ENCODE measurements at regions not wholly inside any gene's neighbourhood (a gene's known extent, or its start where the extent isn't known, plus 50 kb on each side); places are given as distances from the start of the nearest gene placed in this dataset.

DNA sequence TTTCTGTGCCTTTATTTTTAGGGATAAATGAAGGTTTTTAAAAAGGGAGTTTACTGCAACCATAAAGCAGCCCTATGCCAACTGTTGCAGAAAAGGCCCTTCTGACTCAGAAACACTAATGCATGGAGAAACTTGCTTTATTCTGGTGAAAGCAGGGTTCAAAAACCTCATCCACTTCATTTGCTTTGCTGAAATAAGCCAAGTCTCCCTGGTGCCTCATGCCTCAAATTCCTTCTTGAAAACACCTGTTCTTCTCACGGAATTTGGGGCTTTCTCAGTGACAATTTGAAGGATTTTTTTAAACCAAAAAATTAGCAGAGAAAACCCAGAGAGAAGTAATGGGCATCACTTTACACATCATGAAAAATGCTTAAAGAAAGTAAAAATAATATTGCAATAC lies 349.0 kb downstream of the PCDH7 start:
- Histone ChIP-seq H3K9me3 (ENCODE audit: control insufficient read depth in 1 of 2, low read length in 2 of 2) (no peaks in the 10 kb centered on the region), H3K4me1 (ENCODE audit: control insufficient read depth in 1 of 2, insufficient read depth in 2 of 2, low read length in 2 of 2) (peaks cover 0 to 4% of the 10 kb centered on the region in 2 donors), H3K4me3 (ENCODE audit: low read depth in 1 of 2, low read length in 2 of 2) (no peak overlapping the region), H3K27me3 (ENCODE audit: low read depth, low read length) (no peaks in the 10 kb centered on the region), H3K27ac (ENCODE audit: low read length) (no peak overlapping the region), H3K36me3 (ENCODE audit: control insufficient read depth in 1 of 2, insufficient read depth in 2 of 2, low read length in 2 of 2) (no peaks in the 10 kb centered on the region)

DNA sequence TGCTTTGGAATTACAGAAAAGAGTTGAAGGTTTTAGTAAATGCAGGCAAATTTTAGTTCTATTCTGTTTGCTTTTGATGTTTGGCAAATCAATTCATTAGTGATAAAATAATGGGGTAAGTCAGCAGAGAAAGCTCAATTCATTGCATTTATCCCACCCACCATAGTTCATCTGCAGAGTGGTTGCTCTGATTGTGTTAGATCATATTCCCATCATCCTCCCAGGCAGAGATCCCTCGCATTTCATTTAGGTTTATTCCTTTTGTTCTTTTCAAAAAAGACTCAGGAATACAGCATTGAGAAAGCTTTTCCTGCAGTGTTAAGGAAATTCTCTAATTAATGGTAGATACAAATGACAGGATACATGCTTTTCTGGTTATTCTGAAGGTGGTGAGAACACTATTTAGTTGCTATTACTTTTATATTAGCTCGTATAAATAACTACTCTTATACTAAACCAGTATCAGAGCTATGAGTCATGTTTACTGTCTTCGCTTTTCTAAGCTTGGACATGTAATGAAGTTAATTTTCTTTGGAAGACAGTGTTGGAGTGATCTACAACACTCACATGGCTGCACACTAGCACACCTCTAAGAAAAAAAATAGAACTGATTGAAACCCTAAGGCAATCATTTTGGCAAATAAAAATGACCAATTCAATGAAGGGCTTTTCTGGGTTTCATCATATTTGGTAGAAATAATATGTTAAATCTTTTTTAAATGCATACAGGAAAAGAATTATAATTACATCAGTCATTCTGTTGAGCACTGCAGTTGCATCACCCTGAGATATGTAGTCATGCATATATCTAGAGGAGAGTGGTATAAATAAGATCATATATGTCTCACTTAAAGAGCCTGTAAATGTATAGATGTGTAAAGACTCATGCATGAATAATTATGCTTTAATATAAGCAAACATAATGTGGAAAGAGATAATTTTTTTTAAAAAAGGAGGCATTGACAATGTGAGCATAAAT lies 351.6 kb downstream of the PCDH7 start:
- H3K27me3 ChIP-seq (ENCODE audit: low read depth, low read length) = no peaks in the 10 kb centered on the region
- no peaks in the 10 kb centered on the region for H3K9me3 ChIP-seq (ENCODE audit: control insufficient read depth in 1 of 2, low read length in 2 of 2)
- no peaks in the 10 kb centered on the region for H3K36me3 ChIP-seq (ENCODE audit: control insufficient read depth in 1 of 2, insufficient read depth in 2 of 2, low read length in 2 of 2)
- H3K4me1 ChIP-seq (ENCODE audit: control insufficient read depth in 1 of 2, insufficient read depth in 2 of 2, low read length in 2 of 2) = peaks cover 0 to 4% of the 10 kb centered on the region in 2 donors
- H3K4me3 ChIP-seq (ENCODE audit: low read depth in 1 of 2, low read length in 2 of 2) = no peak overlapping the region
- no peak overlapping the region for H3K27ac ChIP-seq (ENCODE audit: low read length)

DNA sequence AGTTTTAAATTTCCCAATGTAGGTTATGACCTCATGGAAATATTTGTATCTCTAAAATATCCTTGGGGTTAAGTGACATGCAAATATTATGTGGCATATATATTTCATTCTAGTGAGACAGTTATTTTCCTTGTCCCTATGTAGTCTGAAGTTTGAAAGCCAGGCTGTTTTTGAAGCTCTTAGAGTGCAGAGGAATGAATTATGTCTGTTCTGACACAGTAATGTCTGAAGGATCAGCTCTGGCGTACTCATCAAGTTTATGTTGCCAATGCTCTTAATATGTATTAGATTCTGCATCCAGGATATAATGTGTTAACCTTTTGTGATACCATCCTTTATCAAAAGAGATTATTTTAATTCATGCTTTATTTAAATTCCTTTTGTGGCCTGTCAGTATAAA lies 355.8 kb downstream of the PCDH7 start:
- no peak overlapping the region for H3K4me3 ChIP-seq (ENCODE audit: low read depth in 1 of 2, low read length in 2 of 2)
- no peaks in the 10 kb centered on the region for H3K27me3 ChIP-seq (ENCODE audit: low read depth, low read length)
- no peaks in the 10 kb centered on the region for H3K36me3 ChIP-seq (ENCODE audit: control insufficient read depth in 1 of 2, insufficient read depth in 2 of 2, low read length in 2 of 2)
- no peaks in the 10 kb centered on the region for H3K9me3 ChIP-seq (ENCODE audit: control insufficient read depth in 1 of 2, low read length in 2 of 2)
- no peak overlapping the region for H3K27ac ChIP-seq (ENCODE audit: low read length)
- no peaks in the 10 kb centered on the region for H3K4me1 ChIP-seq (ENCODE audit: control insufficient read depth in 1 of 2, insufficient read depth in 2 of 2, low read length in 2 of 2)

DNA sequence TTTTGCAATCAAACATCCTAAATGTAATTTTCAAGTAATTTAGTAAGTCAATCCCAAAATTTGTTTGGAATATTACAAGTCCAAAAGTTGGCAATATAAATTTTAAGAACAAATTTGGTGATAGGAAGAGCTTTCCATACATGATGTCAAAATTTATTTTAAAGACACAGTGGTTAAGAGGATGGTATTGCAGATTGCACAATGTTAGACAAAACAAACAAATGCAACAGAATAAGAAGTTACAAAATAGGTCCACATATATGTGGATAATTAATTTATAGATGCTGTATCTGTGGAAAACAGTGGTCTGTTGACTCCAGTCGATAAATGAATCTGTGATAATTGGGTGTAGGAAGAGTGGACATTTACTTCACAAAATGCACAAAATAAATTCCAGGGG lies 358.5 kb downstream of the PCDH7 start:
- Histone ChIP-seq H3K9me3 (ENCODE audit: control insufficient read depth in 1 of 2, low read length in 2 of 2) (no peaks in the 10 kb centered on the region), H3K27ac (ENCODE audit: low read length) (no peak overlapping the region), H3K27me3 (ENCODE audit: low read depth, low read length) (no peaks in the 10 kb centered on the region), H3K36me3 (ENCODE audit: control insufficient read depth in 1 of 2, insufficient read depth in 2 of 2, low read length in 2 of 2) (no peaks in the 10 kb centered on the region), H3K4me3 (ENCODE audit: low read depth in 1 of 2, low read length in 2 of 2) (no peak overlapping the region), H3K4me1 (ENCODE audit: control insufficient read depth in 1 of 2, insufficient read depth in 2 of 2, low read length in 2 of 2) (no peaks in the 10 kb centered on the region)

DNA sequence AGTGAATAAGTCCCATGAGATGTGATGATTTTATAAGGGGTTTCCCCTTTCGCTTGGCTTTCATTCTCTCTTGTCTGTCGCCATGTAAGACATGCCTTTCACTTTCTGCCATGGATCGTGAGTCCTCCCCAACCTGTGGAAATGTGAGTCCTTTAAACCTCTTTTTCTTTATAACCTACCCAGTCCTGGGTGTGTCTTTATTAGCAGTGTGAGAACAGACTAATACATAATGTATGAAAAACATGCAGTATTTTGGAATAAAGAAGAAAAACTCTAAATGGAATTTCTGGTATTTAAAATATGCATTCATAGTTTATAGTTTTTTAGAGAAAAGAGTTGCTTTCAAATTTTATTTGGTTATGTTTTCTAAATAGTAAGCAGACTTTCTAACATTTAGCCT lies 360.7 kb downstream of the PCDH7 start:
- Histone ChIP-seq H3K27me3 (ENCODE audit: low read depth, low read length) (no peaks in the 10 kb centered on the region), H3K4me1 (ENCODE audit: control insufficient read depth in 1 of 2, insufficient read depth in 2 of 2, low read length in 2 of 2) (no peaks in the 10 kb centered on the region), H3K27ac (ENCODE audit: low read length) (no peak overlapping the region), H3K36me3 (ENCODE audit: control insufficient read depth in 1 of 2, insufficient read depth in 2 of 2, low read length in 2 of 2) (no peaks in the 10 kb centered on the region), H3K9me3 (ENCODE audit: control insufficient read depth in 1 of 2, low read length in 2 of 2) (no peaks in the 10 kb centered on the region), H3K4me3 (ENCODE audit: low read depth in 1 of 2, low read length in 2 of 2) (no peak overlapping the region)

DNA sequence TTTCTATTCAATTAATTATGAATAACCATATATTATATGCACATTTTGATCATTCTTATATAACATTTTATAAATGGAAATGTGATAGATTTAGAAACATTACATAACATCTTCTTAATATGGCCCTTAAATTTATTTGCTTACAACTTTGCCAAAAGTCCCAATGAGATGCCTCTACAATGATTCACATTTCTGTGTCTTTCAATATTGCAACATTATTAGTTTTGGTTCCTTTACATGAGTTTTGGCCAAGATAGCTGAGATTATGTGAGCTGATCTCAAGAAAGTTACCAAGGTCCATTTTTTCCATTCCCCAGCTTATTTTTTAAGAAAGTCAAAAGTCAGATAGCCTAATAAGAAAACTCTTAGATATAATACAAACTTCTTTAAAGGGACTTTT lies 361.2 kb downstream of the PCDH7 start:
- H3K9me3 ChIP-seq (ENCODE audit: control insufficient read depth in 1 of 2, low read length in 2 of 2) = no peaks in the 10 kb centered on the region
- no peak overlapping the region for H3K4me3 ChIP-seq (ENCODE audit: low read depth in 1 of 2, low read length in 2 of 2)
- H3K36me3 ChIP-seq (ENCODE audit: control insufficient read depth in 1 of 2, insufficient read depth in 2 of 2, low read length in 2 of 2) = no peaks in the 10 kb centered on the region
- no peaks in the 10 kb centered on the region for H3K4me1 ChIP-seq (ENCODE audit: control insufficient read depth in 1 of 2, insufficient read depth in 2 of 2, low read length in 2 of 2)
- no peak overlapping the region for H3K27ac ChIP-seq (ENCODE audit: low read length)
- H3K27me3 ChIP-seq (ENCODE audit: low read depth, low read length) = no peaks in the 10 kb centered on the region

DNA sequence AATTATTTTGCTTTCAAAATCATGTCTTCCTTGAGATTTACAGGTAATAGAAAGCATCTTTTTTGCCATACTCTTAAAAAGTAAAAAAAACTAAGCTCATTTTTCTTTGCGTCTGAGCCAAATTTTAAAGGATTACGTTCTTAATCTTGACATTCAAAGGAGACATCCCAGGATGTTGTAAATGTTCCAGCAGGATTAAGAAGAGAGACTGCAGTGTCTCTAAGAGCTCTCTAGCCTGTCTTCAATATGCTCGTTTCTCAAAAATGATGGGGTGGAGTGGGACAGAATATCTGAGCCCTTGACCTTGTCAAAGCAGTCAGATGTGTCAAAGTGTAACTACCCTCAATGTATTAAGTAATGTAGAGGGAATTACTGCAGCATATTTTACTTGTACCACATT lies 363.3 kb downstream of the PCDH7 start:
- no peaks in the 10 kb centered on the region for H3K4me1 ChIP-seq (ENCODE audit: control insufficient read depth in 1 of 2, insufficient read depth in 2 of 2, low read length in 2 of 2)
- no peaks in the 10 kb centered on the region for H3K9me3 ChIP-seq (ENCODE audit: control insufficient read depth in 1 of 2, low read length in 2 of 2)
- H3K4me3 ChIP-seq (ENCODE audit: low read depth in 1 of 2, low read length in 2 of 2) = no peak overlapping the region
- H3K27me3 ChIP-seq (ENCODE audit: low read depth, low read length) = no peaks in the 10 kb centered on the region
- H3K27ac ChIP-seq (ENCODE audit: low read length) = no peak overlapping the region
- no peaks in the 10 kb centered on the region for H3K36me3 ChIP-seq (ENCODE audit: control insufficient read depth in 1 of 2, insufficient read depth in 2 of 2, low read length in 2 of 2)

DNA sequence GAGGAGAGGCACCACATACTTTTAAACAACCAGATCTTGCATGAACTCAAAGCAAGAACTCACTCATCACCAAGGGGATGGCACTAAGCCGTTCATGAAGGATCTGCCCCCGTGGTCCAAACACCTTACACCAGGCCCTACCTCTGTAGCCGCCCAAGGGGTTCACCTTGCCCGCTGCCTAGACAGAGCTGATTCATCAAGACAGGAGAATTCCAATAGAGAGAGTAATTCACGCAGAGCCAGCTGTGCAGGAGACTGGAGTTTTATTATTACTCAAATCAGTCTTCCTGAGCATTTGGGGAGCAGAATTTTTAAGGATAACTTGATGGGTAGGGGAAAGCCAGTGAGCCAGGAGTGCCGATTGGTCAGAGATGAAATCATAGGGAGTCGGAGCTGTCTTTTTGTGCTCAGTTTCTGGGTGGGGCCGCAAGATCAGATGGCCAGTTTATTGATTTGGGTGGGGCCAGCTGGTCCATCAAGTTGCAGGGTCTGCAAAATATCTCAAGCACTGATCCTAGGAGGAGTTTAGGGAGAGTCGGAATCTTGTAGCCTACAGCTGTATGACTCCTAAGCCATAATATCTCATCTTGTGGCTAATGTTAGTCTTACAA lies 364.7 kb downstream of the PCDH7 start:
- Histone ChIP-seq H3K4me1 (ENCODE audit: control insufficient read depth in 1 of 2, insufficient read depth in 2 of 2, low read length in 2 of 2) (no peaks in the 10 kb centered on the region), H3K9me3 (ENCODE audit: control insufficient read depth in 1 of 2, low read length in 2 of 2) (no peaks in the 10 kb centered on the region), H3K4me3 (ENCODE audit: low read depth in 1 of 2, low read length in 2 of 2) (no peak overlapping the region), H3K27ac (ENCODE audit: low read length) (no peak overlapping the region), H3K27me3 (ENCODE audit: low read depth, low read length) (no peaks in the 10 kb centered on the region), H3K36me3 (ENCODE audit: control insufficient read depth in 1 of 2, insufficient read depth in 2 of 2, low read length in 2 of 2) (no peaks in the 10 kb centered on the region)

DNA sequence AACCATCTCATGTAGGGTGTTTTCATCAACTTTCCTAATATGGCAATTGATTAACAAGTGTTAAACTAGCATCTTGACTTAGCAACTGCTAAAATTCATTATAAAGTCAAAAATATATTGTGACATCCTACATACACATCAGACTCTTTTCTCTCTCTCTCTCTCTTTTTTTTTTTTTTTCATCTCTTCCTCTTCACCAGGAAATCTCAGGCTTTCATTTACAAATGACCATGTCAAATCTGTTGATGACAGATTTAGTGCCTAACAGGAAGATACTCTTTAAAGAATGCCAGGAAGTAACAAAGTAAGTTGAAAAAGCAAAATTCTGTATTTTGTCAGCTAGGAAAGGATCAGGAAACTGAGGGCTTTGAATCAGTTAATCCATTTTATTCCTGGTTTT lies 365.5 kb downstream of the PCDH7 start:
- Histone ChIP-seq H3K36me3 (ENCODE audit: control insufficient read depth in 1 of 2, insufficient read depth in 2 of 2, low read length in 2 of 2) (no peaks in the 10 kb centered on the region), H3K9me3 (ENCODE audit: control insufficient read depth in 1 of 2, low read length in 2 of 2) (no peaks in the 10 kb centered on the region), H3K27me3 (ENCODE audit: low read depth, low read length) (no peaks in the 10 kb centered on the region), H3K4me1 (ENCODE audit: control insufficient read depth in 1 of 2, insufficient read depth in 2 of 2, low read length in 2 of 2) (no peaks in the 10 kb centered on the region), H3K27ac (ENCODE audit: low read length) (no peak overlapping the region), H3K4me3 (ENCODE audit: low read depth in 1 of 2, low read length in 2 of 2) (no peak overlapping the region)

DNA sequence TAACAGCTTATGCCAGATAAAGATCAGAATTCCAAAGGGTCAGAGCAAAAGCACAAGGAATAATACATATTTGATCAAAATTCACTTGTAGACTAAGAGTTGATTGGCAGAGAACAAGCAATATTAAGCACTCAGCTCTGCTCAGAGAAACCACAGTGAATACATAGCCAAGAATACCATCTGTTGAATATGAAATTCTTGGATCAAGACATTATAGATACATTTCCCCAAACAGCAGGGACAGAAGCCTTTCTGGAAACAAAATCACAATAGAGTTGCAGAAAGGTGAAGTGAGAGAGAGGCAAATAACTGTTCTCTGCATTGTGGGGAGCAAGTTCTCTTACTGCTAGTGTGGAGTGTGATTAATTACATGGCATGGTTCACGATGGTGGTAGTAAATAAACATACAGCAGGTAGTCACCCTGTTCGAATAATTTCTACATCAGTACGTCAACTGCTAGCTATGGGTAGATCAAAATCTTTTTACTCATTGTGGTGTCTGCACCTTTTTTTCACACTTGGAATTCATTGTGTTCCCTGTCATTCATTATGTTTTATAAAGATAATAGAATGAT lies 366.7 kb downstream of the PCDH7 start:
- Histone ChIP-seq H3K27ac (ENCODE audit: low read length) (no peak overlapping the region), H3K4me3 (ENCODE audit: low read depth in 1 of 2, low read length in 2 of 2) (no peak overlapping the region), H3K4me1 (ENCODE audit: control insufficient read depth in 1 of 2, insufficient read depth in 2 of 2, low read length in 2 of 2) (no peaks in the 10 kb centered on the region), H3K27me3 (ENCODE audit: low read depth, low read length) (no peaks in the 10 kb centered on the region), H3K36me3 (ENCODE audit: control insufficient read depth in 1 of 2, insufficient read depth in 2 of 2, low read length in 2 of 2) (no peaks in the 10 kb centered on the region), H3K9me3 (ENCODE audit: control insufficient read depth in 1 of 2, low read length in 2 of 2) (no peaks in the 10 kb centered on the region)

DNA sequence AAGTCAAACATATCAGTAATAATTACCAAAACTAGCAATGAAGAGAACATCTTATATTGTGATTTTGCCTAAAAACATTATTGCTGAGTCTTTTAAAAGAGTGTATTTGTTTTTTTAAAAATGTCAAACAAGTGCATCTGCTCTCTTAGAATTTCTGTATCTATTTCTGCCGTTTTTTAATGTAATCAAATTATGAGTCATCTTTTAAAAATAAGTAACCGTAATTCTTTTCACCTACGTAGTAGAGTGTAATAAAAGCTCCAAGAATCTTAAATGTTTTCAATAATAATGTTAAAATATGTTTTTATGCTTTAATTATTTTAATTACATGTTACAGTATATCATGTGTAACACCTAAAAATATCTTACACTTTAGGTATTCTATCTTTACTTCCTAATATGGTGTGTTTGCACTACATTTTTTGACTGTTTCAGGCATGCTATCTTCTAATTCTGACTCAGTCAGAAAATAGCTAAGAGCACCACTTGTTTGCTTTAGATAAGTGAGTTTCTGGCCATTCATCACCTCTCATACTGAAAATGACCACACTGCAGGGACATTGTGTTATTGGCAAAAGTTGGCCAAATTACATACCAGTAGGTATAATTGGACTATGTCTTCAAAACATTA lies 368.5 kb downstream of the PCDH7 start:
- H3K36me3 ChIP-seq (ENCODE audit: control insufficient read depth in 1 of 2, insufficient read depth in 2 of 2, low read length in 2 of 2) = no peaks in the 10 kb centered on the region
- H3K27ac ChIP-seq (ENCODE audit: low read length) = no peak overlapping the region
- H3K4me1 ChIP-seq (ENCODE audit: control insufficient read depth in 1 of 2, insufficient read depth in 2 of 2, low read length in 2 of 2) = no peaks in the 10 kb centered on the region
- no peaks in the 10 kb centered on the region for H3K27me3 ChIP-seq (ENCODE audit: low read depth, low read length)
- H3K9me3 ChIP-seq (ENCODE audit: control insufficient read depth in 1 of 2, low read length in 2 of 2) = no peaks in the 10 kb centered on the region
- H3K4me3 ChIP-seq (ENCODE audit: low read depth in 1 of 2, low read length in 2 of 2) = no peak overlapping the region
